D721Med (cell line): ENCODE measurements at regions not wholly inside any gene's neighbourhood (a gene's known extent, or its start where the extent isn't known, plus 50 kb on each side); places are given as distances from the start of the nearest gene placed in this dataset.

Experiments
- DNase-seq: peaks from one replicate; pipeline ENCODE4 v3.0.0; 2011; ENCODE audit warnings: low spot score; ENCODE audit not compliant: insufficient read length
- FAIRE-seq: peaks from 2 replicates; lab custom pipeline; 2011; peaks lifted over from hg19 to GRCh38; lab: Jason Lieb, UNC
- TF ChIP-seq, protein P1 (sequence below): IDR thresholded peaks from 2 replicates; pipeline ENCODE4 v1.5.1; 2012; ENCODE audit warnings: mild to moderate bottlenecking, control low read depth; ENCODE audit not compliant: insufficient read depth; ENCODE audit errors: missing control alignments

DNA sequence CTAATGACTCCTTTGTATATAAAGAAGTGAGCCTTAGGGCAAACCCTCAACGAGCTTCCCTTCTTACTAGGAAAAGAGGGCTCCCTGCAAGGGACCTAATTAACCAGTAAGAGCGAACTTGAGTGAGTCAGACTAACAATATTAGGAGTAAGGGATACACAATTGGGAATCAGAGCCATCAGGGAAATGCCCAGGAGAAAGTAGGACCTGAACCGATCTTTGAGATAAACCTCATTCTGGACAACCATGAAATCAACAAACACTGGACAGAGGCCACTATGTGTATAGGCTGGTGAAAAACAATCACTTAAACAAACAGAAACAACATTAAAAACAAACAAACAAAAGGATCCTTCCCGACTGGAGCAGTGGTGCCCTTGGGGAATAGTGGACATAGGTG, 120.8 kb downstream of the EDN1 start:
- DNase-seq: no peak
- no peak for FAIRE-seq
- TF ChIP-seq, protein P1, sequence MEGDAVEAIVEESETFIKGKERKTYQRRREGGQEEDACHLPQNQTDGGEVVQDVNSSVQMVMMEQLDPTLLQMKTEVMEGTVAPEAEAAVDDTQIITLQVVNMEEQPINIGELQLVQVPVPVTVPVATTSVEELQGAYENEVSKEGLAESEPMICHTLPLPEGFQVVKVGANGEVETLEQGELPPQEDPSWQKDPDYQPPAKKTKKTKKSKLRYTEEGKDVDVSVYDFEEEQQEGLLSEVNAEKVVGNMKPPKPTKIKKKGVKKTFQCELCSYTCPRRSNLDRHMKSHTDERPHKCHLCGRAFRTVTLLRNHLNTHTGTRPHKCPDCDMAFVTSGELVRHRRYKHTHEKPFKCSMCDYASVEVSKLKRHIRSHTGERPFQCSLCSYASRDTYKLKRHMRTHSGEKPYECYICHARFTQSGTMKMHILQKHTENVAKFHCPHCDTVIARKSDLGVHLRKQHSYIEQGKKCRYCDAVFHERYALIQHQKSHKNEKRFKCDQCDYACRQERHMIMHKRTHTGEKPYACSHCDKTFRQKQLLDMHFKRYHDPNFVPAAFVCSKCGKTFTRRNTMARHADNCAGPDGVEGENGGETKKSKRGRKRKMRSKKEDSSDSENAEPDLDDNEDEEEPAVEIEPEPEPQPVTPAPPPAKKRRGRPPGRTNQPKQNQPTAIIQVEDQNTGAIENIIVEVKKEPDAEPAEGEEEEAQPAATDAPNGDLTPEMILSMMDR: no peak

DNA sequence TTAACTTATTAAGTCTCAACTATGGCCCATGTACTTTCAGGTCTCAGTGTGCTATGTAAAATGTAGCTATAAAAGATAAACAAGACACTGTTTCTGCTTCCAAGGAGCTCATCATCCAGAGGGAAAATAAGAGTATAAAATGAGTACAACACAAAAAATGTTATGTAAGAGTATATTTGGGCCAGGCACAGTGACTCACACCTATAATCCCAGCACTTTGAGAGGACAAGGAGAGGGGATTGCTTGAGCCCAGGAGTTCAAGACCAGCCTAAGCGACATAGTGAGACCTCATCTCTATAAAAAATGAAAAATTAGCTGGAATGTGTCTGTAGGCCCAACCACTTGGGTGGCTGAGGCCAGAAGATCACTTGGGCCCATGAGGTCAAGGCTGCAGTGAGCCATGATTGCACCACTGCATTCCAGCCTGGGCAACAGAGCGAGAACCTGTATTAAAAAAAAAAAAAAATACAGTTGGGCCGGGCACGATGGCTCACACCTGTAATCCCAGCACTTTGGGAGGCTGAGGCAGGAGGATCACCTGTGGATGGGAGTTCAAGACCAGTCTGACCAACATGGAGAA, 124.0 kb downstream of the EDN1 start:
- DNase-seq: no peak
- TF ChIP-seq, protein P1: no peak
- no peak for FAIRE-seq

DNA sequence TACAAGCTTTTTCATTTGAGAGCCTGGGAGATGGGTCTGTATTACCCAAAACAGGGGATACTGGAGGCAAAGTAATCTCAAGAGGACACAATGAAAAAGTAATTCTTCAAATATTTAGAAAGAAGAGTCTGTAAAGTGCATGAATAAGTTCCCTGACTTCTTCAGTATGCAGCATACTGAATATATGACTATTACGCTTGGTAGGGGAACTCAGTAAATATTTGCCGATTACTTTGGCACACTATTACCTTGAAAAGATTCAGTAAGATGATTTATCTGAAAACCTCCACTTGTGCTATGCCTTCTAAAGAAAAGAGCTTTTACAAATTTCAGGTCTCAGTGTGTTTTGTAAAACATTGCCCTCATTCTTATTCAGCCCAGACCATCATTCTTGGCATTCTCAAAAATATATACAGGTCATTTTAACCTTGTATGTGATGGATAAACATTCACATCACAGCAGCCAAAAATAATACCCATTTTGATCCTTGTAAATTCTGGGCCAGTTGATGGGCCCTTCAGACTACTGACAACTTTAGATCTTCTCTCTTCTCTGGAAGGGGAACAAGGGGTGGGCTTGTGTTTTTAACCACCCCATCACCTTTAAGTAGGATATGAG, 125.9 kb downstream of the EDN1 start:
- no peak for FAIRE-seq
- TF ChIP-seq, protein P1: no peak
- no peak for DNase-seq

DNA sequence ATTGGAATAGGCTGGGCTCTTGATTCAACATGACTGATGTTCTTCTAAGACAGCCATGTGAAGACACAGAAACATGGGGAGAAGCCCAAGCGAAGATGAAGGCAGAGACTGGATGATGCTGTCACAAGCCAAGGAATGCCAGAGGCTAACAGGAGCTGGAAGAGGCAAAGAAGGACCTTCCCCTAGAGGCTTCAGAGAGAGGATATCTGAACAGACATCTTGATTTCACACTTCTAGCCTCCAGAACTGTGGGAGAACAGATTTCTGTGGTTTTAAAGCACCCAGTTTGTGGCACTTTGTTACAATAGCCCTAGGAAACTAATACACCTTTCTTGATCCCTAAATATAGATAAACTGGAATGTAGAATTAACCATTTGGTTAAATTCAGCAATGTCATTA, 127.0 kb downstream of the EDN1 start:
- DNase-seq (no peak), FAIRE-seq (no peak)
- TF ChIP-seq, protein P1: no peak

DNA sequence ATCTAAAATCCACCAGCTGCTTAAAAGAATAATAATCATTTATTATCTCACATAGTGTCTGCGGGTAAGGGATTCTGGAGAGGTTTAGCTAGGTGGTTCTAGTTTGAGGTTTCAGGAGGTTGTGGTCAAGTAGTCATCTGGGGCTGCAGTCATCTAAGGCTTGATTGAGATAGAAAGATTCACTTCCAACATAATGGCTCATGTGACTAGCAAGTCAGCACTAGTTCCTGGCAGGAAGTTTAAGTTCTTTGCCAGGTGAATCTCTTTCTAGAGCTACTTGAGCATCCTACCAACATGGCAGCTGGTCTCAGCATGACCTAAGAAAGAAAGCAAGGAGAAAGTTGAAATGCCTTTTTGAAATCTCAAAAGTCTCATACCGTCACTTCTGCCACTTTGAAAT, 128.8 kb downstream of the EDN1 start:
- TF ChIP-seq, protein P1: no peak
- DNase-seq: no peak
- FAIRE-seq: no peak

DNA sequence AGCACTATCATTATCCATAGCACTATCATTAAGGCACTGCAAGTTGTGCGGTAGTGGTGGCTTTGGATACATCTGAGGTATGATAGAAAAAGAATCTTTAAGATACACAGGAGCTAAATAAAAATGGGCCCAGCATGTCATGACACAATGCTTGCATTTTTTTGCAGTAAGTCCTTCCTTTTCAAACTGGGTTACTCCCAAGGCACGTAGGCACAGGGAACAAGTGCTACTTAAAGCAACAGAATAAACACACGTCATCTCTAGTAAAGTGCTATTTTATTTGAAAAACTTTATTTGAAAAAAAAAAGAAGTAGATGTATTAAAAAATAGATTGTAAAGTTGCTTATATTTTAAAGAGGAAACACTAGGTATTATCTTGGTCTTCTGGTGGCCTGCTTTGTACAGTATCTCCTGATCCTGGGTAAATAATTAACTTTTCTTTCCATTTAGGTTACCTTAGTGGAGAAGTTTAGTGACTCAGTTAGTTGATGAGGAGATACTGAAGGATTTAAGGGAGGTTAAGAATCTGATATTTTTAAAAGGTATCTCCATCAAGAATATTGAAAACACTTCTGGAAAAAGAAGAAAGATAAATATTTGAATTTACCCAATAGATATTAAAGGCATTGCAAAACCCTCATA, 129.6 kb downstream of the EDN1 start:
- DNase-seq (no peak), FAIRE-seq (no peak)
- TF ChIP-seq, protein P1: no peak

DNA sequence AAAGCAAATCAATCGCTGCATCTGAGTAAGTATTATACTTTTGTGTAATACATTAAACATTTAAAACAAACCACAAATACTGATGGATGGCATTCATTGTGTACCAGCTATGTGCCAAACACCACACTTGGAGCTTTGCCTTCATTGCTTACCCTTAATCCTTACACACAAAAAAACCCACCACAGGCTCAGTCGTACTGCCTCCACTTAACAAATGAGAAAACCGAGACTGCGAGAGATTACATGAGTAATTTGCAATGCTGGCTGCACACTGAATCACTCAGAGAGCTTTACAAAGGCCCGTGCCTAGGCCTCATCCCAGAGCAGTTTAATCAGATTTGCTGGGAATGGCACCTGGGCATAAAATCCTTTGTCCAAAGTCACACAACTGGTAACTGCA, 130.5 kb downstream of the EDN1 start:
- FAIRE-seq: peak; percentile 35
- DNase-seq: no peak
- TF ChIP-seq, protein P1: no peak
